SK-N-SH (cell line): ENCODE measurements at regions not wholly inside any gene's neighbourhood (a gene's known extent, or its start where the extent isn't known, plus 50 kb on each side); places are given as distances from the start of the nearest gene placed in this dataset.

Experiments used
- CTCF ChIA-PET: fragments of 300-600, 350-600 bp; formaldehyde crosslinking; extraction: SDS; loops from one replicate; lab custom pipeline; 2021; lab: Yijun Ruan, JAX
- POLR2A ChIA-PET: fragments of 350-600 bp; sonication (Branson Sonifier 250); formaldehyde crosslinking; extraction: SDS; loops from one replicate; lab custom pipeline; 2020; ENCODE audit warnings: antibody characterized with exemption, inconsistent platforms; lab: Yijun Ruan, JAX
- DNase-seq: peaks from one replicate; pipeline ENCODE4 v3.0.0; 2012
- H2AFZ ChIP-seq: fragments of 200-600 bp; sonication (generic); 2 replicates; pipeline ENCODE4 v1.8.1; 2016; ENCODE audit warnings: antibody characterized with exemption, mild to moderate bottlenecking, low read depth
- H3F3A ChIP-seq: fragments of 200-600 bp; sonication (generic); replicated peaks from 2 replicates; pipeline ENCODE3; 2016; ENCODE audit warnings: antibody characterized with exemption, mild to moderate bottlenecking; ENCODE audit not compliant: insufficient read depth
- H3K27ac ChIP-seq, 2 experiments: fragments of 200-500 bp in 1 of 2; fragments of 200-600 bp in 1 of 2; sonication (Bioruptor generic) in 1 of 2; sonication (generic), shearing (Covaris generic) in 1 of 2; 2 replicates each; pipeline versions ENCODE4 v1.5.1 to v1.6.1; 2014 to 2016; ENCODE audit warnings: low read depth in 2 of 2, inconsistent platforms in 1 of 2, low read length in 1 of 2, mild to moderate bottlenecking in 1 of 2, mixed read lengths in 1 of 2
- H3K27me3 ChIP-seq: fragments of 200-600 bp; sonication (generic), shearing (Covaris generic); 2 replicates; pipeline ENCODE4 v1.6.1; 2016; ENCODE audit warnings: mixed run types; ENCODE audit not compliant: insufficient read depth
- H3K36me3 ChIP-seq, 2 experiments: fragments of 200-500 bp in 1 of 2; fragments of 200-600 bp in 1 of 2; sonication (Bioruptor generic) in 1 of 2; sonication (generic) in 1 of 2; replicated peaks in 1 of 2; 2 replicates each; pipeline versions ENCODE3 to v1.5.1; 2014 to 2016; ENCODE audit warnings: low read length in 1 of 2, mild to moderate bottlenecking in 1 of 2; ENCODE audit not compliant: insufficient read depth in 2 of 2, control insufficient read depth in 1 of 2
- H3K4me1 ChIP-seq, 2 experiments: fragments of 200-500 bp in 1 of 2; fragments of 200-600 bp in 1 of 2; sonication (Bioruptor generic) in 1 of 2; sonication (generic), shearing (Covaris generic) in 1 of 2; 2 replicates each; pipeline versions ENCODE4 v1.5.1 to v1.6.1; 2014 to 2016; ENCODE audit warnings: low read depth in 1 of 2, low read length in 1 of 2, mixed run types in 1 of 2; ENCODE audit not compliant: insufficient read depth in 2 of 2, control insufficient read depth in 1 of 2
- H3K4me2 ChIP-seq: fragments of 200-600 bp; sonication (generic), shearing (Covaris generic); 2 replicates; pipeline ENCODE4 v1.6.1; 2017; ENCODE audit warnings: mixed run types
- H3K4me3 ChIP-seq, 2 experiments: fragments of 200-500 bp in 1 of 2; fragments of 200-600 bp in 1 of 2; sonication (Bioruptor generic) in 1 of 2; sonication (generic), shearing (Covaris generic) in 1 of 2; 2 replicates each; pipeline versions ENCODE4 v1.5.1 to v1.8.1; 2014 to 2016; ENCODE audit warnings: low read depth in 2 of 2, inconsistent platforms in 1 of 2, low read length in 1 of 2, mild to moderate bottlenecking in 1 of 2, mixed read lengths in 1 of 2, moderate library complexity in 1 of 2
- H3K79me2 ChIP-seq: fragments of 200-600 bp; sonication (generic); 2 replicates; pipeline ENCODE4 v1.8.1; 2017; ENCODE audit warnings: mild to moderate bottlenecking; ENCODE audit not compliant: insufficient read depth
- H3K9ac ChIP-seq: fragments of 200-600 bp; sonication (generic); 2 replicates; pipeline ENCODE4 v1.6.1; 2017; ENCODE audit warnings: mixed run types
- H3K9me2 ChIP-seq: fragments of 200-600 bp; sonication (generic); 2 replicates; pipeline ENCODE4 v1.6.1; 2017; ENCODE audit warnings: mixed run types
- H3K9me3 ChIP-seq: fragments of 200-600 bp; sonication (generic); 2 replicates; pipeline ENCODE4 v1.6.1; 2017; ENCODE audit warnings: mixed run types, mild to moderate bottlenecking, moderate library complexity
- H4K20me1 ChIP-seq: fragments of 200-600 bp; sonication (generic); 2 replicates; pipeline ENCODE4 v1.6.1; 2017; ENCODE audit warnings: mild to moderate bottlenecking, mixed run types; ENCODE audit not compliant: insufficient read depth
- CTCF ChIP-seq: fragments of 200-600 bp; sonication (generic); IDR thresholded peaks from 2 replicates; pipeline ENCODE4 v1.6.1; 2017; ENCODE audit warnings: antibody characterized with exemption, mild to moderate bottlenecking, moderate library complexity
- EP300 ChIP-seq, 2 experiments: IDR thresholded peaks; 2 replicates each; pipeline versions ENCODE4 v1.4.0 to v1.6.1; 2012; ENCODE audit warnings: borderline replicate concordance in 1 of 2, low read depth in 1 of 2, low read length in 1 of 2
- FOSL2 ChIP-seq: IDR thresholded peaks from 2 replicates; pipeline ENCODE4 v1.4.0; 2012; ENCODE audit warnings: low read depth, mild to moderate bottlenecking, moderate library complexity, borderline replicate concordance
- FOXJ3 ChIP-seq: sonication (generic); formaldehyde crosslinking; IDR thresholded peaks from 2 replicates; pipeline ENCODE4 v1.5.1; 2020; ENCODE audit warnings: mild to moderate bottlenecking, missing genetic modification reagents
- IRF3 ChIP-seq: fragments of 150-350 bp; IDR thresholded peaks from 2 replicates; pipeline ENCODE4 v1.6.1; 2016; ENCODE audit warnings: mild to moderate bottlenecking, low read depth, low read length
- MEF2A ChIP-seq: IDR thresholded peaks from 2 replicates; pipeline ENCODE4 v1.4.0; 2012; ENCODE audit warnings: low read depth, borderline replicate concordance
- NFIC ChIP-seq: IDR thresholded peaks from 2 replicates; pipeline ENCODE4 v1.4.0; 2012; ENCODE audit warnings: borderline replicate concordance
- RAD21 ChIP-seq: IDR thresholded peaks from 2 replicates; pipeline ENCODE4 v1.6.1; 2012; ENCODE audit warnings: mild to moderate bottlenecking, low read length
- RFX5 ChIP-seq: IDR thresholded peaks from 2 replicates; pipeline ENCODE4 v1.6.1; 2012; ENCODE audit warnings: mild to moderate bottlenecking, improper control_type of control experiment, low read length
- USF2 ChIP-seq: fragments of 150-350 bp; IDR thresholded peaks from 2 replicates; pipeline ENCODE4 v1.6.1; 2017; ENCODE audit warnings: antibody characterized with exemption, low read length, low read depth, borderline replicate concordance
- YY1 ChIP-seq: IDR thresholded peaks from 2 replicates; pipeline ENCODE4 v1.4.0; 2012; ENCODE audit warnings: low read depth, mild to moderate bottlenecking
- WGBS: methylation state at CpG from one replicate; pipeline ENCODE4 v1.1.6; 2017; ENCODE audit warnings: low lambda C conversion rate; 5-methylcytosine and 5-hydroxymethylcytosine counted together
- TF ChIP-seq, protein P1 (sequence below): IDR thresholded peaks from 2 replicates; pipeline ENCODE4 v1.6.1; 2012; ENCODE audit warnings: mild to moderate bottlenecking, low read depth, low read length, moderate library complexity

- TF ChIP-seq, protein P1, sequence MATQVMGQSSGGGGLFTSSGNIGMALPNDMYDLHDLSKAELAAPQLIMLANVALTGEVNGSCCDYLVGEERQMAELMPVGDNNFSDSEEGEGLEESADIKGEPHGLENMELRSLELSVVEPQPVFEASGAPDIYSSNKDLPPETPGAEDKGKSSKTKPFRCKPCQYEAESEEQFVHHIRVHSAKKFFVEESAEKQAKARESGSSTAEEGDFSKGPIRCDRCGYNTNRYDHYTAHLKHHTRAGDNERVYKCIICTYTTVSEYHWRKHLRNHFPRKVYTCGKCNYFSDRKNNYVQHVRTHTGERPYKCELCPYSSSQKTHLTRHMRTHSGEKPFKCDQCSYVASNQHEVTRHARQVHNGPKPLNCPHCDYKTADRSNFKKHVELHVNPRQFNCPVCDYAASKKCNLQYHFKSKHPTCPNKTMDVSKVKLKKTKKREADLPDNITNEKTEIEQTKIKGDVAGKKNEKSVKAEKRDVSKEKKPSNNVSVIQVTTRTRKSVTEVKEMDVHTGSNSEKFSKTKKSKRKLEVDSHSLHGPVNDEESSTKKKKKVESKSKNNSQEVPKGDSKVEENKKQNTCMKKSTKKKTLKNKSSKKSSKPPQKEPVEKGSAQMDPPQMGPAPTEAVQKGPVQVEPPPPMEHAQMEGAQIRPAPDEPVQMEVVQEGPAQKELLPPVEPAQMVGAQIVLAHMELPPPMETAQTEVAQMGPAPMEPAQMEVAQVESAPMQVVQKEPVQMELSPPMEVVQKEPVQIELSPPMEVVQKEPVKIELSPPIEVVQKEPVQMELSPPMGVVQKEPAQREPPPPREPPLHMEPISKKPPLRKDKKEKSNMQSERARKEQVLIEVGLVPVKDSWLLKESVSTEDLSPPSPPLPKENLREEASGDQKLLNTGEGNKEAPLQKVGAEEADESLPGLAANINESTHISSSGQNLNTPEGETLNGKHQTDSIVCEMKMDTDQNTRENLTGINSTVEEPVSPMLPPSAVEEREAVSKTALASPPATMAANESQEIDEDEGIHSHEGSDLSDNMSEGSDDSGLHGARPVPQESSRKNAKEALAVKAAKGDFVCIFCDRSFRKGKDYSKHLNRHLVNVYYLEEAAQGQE = no peak
- TF ChIP-seq YY1 = no peak
- TF ChIP-seq MEF2A = no peak
Observed at GRCh38 chr4:181757098-181757497, 486.1 kb upstream of the TENM3 start (continued).

GRCh38 chr4:181757910-181758660 is 485.1 kb upstream of the TENM3 start:
- TF ChIP-seq RAD21 (no peak), CTCF (no peak), NFIC (no peak), MEF2A (no peak), RFX5 (no peak), EP300 (IDR thresholded peaks at IDR 0.05; ENCODE audit: borderline replicate concordance in 1 of 2, low read depth in 1 of 2, low read length in 1 of 2) (no peak)
- Histone ChIP-seq H3K27me3 (no peaks in the 10 kb centered on the region), H3K79me2 (no peaks in the 10 kb centered on the region), H2AFZ (no peak overlapping the region), H3K4me2 (no peak overlapping the region), H3K36me3 (no peaks in the 10 kb centered on the region), H3K4me1 (peaks cover 0 to 5% of the 10 kb centered on the region in 2 experiments; a peak in 2 of 4 replicates), H3K9me3 (no peaks in the 10 kb centered on the region), H3F3A (no peaks in the 10 kb centered on the region), H3K9me2 (no peaks in the 10 kb centered on the region), H4K20me1 (no peaks in the 10 kb centered on the region), H3K27ac (no peak overlapping the region), H3K9ac (no peak overlapping the region), H3K4me3 (no peak overlapping the region)
- no peak for DNase-seq
- CTCF ChIA-PET = interaction anchor here (1.0 kb wide), 1 partner anchor 31 kb away, joined by 3 read pairs; no protein-coding TSS in a partner anchor
- POLR2A ChIA-PET = no interaction called here
- WGBS = 66% methylated on average over 8 of the region's 8 CpGs

DNA sequence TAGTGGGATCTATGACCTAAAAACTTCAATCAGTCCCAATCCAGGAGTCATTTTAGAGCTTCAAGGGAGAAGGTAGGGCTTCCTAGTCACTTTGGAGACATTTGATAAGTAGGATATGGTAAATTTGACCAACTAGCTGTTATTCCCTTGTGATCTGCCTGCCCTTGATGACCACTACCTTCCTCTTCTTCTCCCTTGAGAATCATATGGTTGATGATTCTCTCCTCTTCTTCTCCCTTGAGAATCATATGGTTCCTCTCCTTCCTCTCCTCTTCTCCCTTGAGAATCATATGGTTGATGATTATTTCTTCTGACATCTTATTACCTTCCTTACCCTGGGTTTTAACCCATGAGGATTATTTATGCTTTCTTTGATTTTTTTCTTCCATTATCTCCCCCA is 482.6 kb upstream of the TENM3 start:
- TF ChIP-seq IRF3 (no peak), FOXJ3 (no peak), USF2 (no peak), FOSL2 (no peak)
- TF ChIP-seq, protein P1 = no peak
- CTCF ChIA-PET = no interaction called here
- Histone ChIP-seq H3K4me2 (no peak overlapping the region), H3F3A (no peaks in the 10 kb centered on the region), H3K27me3 (no peaks in the 10 kb centered on the region), H3K9ac (no peak overlapping the region), H3K27ac (no peak overlapping the region), H3K9me3 (no peaks in the 10 kb centered on the region), H4K20me1 (no peaks in the 10 kb centered on the region), H3K4me3 (no peak overlapping the region), H3K9me2 (no peaks in the 10 kb centered on the region), H2AFZ (no peak overlapping the region), H3K36me3 (no peaks in the 10 kb centered on the region), H3K79me2 (no peaks in the 10 kb centered on the region), H3K4me1 (no peaks in the 10 kb centered on the region)
- DNase-seq = no peak
- POLR2A ChIA-PET = no interaction called here
